ENCODE measurements at regions not wholly inside any gene's neighbourhood (a gene's known extent, or its start where the extent isn't known, plus 50 kb on each side); places are given as distances from the start of the nearest gene placed in this dataset.
A peak's percentile ranks its signal among the peaks of the same experiment; 100 is the strongest.

- TF ChIP-seq CTCF (IDR thresholded peaks at IDR 0.05; ENCODE audit: control extremely low read depth in 1 of 3, insufficient read depth in 1 of 3, low read depth in 1 of 3, low read length in 3 of 3) (no peak), RNF2 (IDR thresholded peaks at IDR 0.05; ENCODE audit: borderline replicate concordance, low read depth, low read length, missing control alignments, poor library complexity, severe bottlenecking) (no peak), GABPA (IDR thresholded peaks at IDR 0.05; ENCODE audit: borderline replicate concordance, insufficient read depth, low read length) (no peak), TEAD4 (IDR thresholded peaks at IDR 0.05; ENCODE audit: low read depth, low read length) (peak; percentile 99)
These were observed 172.0 kb upstream of the ARHGAP42 start for GRCh38 chr11:100515087-100515486.
